ENCODE measurements at regions not wholly inside any gene's neighbourhood (a gene's known extent, or its start where the extent isn't known, plus 50 kb on each side); places are given as distances from the start of the nearest gene placed in this dataset.

DNA sequence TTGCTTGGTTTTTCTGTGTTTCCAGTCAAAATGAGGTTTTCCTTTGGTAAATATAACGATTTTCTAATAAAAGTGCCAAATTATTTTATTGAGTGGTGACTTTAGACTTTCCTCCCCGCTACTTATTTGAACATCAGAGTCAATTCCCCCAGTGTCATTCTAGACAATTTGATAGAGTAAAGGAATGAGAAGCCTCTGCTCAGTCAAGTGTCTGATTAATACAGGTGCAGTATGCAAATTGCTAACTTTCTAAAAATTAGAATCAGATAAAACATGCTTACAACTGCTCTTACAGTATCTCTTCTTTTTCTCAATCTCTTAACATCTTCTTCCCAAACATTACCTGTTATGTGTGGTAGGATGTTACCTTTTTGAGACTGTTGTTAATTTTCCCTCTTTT lies 148.7 kb downstream of the CD83 start:
- no peak for DNase-seq (ENCODE audit: low read depth)
- H3K36me3 ChIP-seq (ENCODE audit: control insufficient read depth, insufficient read depth, low read length), result no peaks in the 10 kb centered on the region
- no peak for FAIRE-seq
- TF ChIP-seq CTCF (IDR thresholded peaks at IDR 0.05; ENCODE audit: insufficient read depth, low read length, severe bottlenecking), result no peak
- H3K4me3 ChIP-seq (ENCODE audit: low read depth, low read length), result no peak overlapping the region
- H3K27me3 ChIP-seq (ENCODE audit: control insufficient read depth, insufficient read depth, low read length), result no peaks in the 10 kb centered on the region

DNA sequence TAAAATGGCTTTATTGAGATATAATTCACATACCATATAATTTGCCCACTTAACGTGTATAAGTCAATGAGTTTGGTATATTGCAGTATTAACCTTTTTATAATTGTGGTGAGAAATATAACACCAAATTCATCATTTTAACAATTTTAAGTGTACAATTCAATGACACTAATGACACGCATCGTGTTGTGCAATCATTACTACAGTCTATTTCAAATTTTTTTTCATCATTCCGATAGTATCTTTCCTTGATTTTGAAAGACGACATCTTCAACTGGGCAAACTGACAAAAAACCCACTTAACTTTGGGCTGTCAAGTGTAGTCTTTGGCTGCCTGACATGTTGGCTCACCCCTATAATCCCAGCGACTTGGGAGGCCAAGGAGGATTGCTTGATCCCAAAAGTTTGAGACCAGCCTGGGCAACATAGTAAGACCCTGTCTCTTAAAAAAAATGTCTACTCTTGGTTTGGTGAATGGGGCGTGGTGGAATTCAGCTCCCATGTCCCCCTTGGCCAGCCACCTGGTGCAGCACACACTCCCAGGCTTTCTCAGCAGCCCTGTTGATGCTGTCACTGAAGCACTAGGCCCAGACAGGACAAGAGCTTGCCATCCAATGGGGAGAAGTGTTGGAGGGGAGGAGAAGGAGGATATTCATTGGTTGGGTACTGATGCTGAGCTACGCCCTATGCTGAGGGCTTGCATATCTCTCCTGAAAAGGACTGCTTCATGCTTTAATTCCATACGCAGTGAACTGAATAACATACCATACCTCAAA lies 150.5 kb downstream of the CD83 start:
- no peak for DNase-seq (ENCODE audit: low read depth)
- H3K4me3 ChIP-seq (ENCODE audit: low read depth, low read length), result no peak overlapping the region
- no peaks in the 10 kb centered on the region for H3K27me3 ChIP-seq (ENCODE audit: control insufficient read depth, insufficient read depth, low read length)
- H3K36me3 ChIP-seq (ENCODE audit: control insufficient read depth, insufficient read depth, low read length), result no peaks in the 10 kb centered on the region
- FAIRE-seq, result no peak
- TF ChIP-seq CTCF (IDR thresholded peaks at IDR 0.05; ENCODE audit: insufficient read depth, low read length, severe bottlenecking), result no peak

DNA sequence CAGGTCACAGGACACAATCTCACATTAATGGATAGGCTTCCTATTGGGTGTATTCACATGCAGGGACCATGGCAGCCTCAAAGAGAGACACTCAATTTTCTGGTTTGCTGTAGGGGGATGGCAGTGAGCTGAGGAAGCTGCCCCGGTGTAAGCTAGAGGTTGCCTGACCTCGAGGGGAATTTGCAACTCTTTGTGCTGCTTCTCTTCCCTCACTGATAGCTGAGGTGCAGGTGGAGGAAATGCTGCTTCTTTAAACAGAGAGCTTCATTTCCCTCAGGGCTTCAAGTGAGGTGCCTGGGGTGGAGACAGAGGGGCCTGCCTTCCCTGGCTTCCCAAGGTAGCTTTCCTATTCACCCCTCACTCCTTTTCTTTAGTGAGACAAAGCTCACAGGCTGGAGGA lies 151.9 kb downstream of the CD83 start:
- DNase-seq (ENCODE audit: low read depth) (no peak), FAIRE-seq (peak; percentile 13)
- H3K27me3 ChIP-seq (ENCODE audit: control insufficient read depth, insufficient read depth, low read length), result no peaks in the 10 kb centered on the region
- H3K36me3 ChIP-seq (ENCODE audit: control insufficient read depth, insufficient read depth, low read length), result no peaks in the 10 kb centered on the region
- no peak for TF ChIP-seq CTCF (IDR thresholded peaks at IDR 0.05; ENCODE audit: insufficient read depth, low read length, severe bottlenecking)
- no peak overlapping the region for H3K4me3 ChIP-seq (ENCODE audit: low read depth, low read length)

DNA sequence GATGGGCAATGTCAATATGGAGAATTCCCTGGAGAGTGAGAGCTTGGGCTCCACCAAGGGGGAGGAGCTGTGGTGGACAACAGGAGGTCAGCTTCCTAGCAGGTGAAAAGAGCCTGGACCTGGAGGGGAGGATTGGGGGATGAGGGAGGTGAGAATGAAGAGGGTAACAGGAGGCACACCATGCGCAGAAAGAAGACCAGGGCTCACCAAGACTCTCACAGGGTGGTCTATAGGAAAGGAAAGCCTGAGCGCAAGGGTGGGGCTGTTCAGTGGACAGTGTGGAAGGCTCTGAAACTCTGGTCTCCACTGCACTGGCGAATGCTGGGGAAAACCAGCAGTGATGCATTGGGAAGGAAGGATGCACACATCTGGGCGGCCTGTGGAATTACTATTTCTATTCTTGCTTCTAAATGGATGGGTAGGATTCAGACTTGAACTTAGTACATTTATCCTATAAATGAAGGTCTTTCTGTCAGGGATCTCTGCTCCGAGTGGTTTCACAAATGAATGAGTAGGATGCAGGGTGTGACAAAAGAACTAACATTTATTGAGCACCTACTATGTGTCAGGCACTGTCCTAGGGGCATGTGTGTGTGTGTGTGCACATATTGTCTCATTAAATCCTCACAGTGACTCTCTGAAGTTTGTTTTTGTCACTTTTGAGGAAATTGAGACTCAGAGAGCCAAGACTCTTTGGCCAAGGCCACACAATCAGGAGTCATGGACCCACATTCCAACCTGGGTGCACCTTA lies 152.7 kb downstream of the CD83 start:
- no peak for TF ChIP-seq CTCF (IDR thresholded peaks at IDR 0.05; ENCODE audit: insufficient read depth, low read length, severe bottlenecking)
- FAIRE-seq (no peak), DNase-seq (ENCODE audit: low read depth) (no peak)
- Histone ChIP-seq H3K36me3 (ENCODE audit: control insufficient read depth, insufficient read depth, low read length) (no peaks in the 10 kb centered on the region), H3K27me3 (ENCODE audit: control insufficient read depth, insufficient read depth, low read length) (no peaks in the 10 kb centered on the region), H3K4me3 (ENCODE audit: low read depth, low read length) (no peak overlapping the region)

DNA sequence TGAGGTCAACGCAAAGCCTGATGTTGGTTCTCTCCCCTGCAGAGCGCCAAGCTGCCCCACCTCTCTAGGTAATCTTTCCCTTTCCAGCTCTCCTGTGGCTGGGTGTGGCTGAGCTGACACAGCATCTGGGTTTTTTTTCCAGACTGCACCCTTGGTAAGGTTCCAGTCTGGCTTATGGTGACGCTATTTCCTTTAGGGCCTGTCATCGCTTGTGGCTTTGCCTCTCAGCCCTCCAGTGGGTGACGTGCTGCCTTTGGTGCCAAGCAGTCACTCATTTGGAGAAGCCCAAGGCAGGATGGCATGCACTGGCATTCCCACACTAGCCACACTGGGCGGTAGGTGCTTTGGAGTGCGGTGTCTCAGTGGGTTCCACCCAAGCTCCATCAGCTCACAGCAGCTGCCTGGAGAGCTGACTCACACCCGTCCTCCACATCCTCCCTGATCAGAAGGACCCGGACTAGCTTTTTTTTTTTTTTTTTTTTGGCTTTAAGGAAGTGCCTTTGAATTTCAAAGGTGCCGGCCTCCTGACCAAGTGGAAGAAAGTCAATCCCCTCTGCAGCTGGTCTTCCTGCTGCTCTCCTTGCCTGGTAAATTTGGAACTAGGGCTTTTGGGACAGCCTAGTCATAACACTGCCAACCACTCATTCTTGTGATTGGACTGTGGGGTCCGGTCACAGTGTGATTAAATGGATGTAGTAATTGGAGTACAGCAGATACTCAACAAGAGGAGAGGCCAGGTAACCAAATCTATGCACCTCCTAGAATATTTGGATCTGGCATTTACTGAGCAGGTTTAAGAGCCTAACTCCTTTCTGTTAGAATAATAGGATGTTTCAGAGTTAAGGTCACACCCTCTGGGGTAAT lies 153.6 kb downstream of the CD83 start:
- Histone ChIP-seq H3K36me3 (ENCODE audit: control insufficient read depth, insufficient read depth, low read length) (no peaks in the 10 kb centered on the region), H3K27me3 (ENCODE audit: control insufficient read depth, insufficient read depth, low read length) (no peaks in the 10 kb centered on the region), H3K4me3 (ENCODE audit: low read depth, low read length) (no peak overlapping the region)
- FAIRE-seq, result peak; percentile 99
- DNase-seq (ENCODE audit: low read depth), result peak; percentile 100
- TF ChIP-seq CTCF (IDR thresholded peaks at IDR 0.05; ENCODE audit: insufficient read depth, low read length, severe bottlenecking), result peak; percentile 38
